Fibroblast of mammary gland (primary cell): ENCODE measurements at regions not wholly inside any gene's neighbourhood (a gene's known extent, or its start where the extent isn't known, plus 50 kb on each side); places are given as distances from the start of the nearest gene placed in this dataset.

ENCODE experiments used
- DNase-seq: peaks from one replicate; pipeline ENCODE4 v3.0.0-alpha.2; 2010; ENCODE audit warnings: low read depth
- H3K4me3 ChIP-seq: 2 replicates; pipeline ENCODE4 v1.5.1; 2011; ENCODE audit warnings: low read depth, mild to moderate bottlenecking, low read length, moderate library complexity; ENCODE audit not compliant: control insufficient read depth
- CTCF ChIP-seq: conservative IDR thresholded peaks from 2 replicates; pipeline ENCODE4 v1.5.1; 2011; ENCODE audit warnings: low read depth, low read length, inconsistent platforms; ENCODE audit not compliant: control insufficient read depth, insufficient read depth

- no peak overlapping the region for H3K4me3 ChIP-seq
- no peak for TF ChIP-seq CTCF
- no peak for DNase-seq
These were observed 60.7 kb downstream of the CEBPB start for GRCh38 chr20:50251383-50251748.

DNA sequence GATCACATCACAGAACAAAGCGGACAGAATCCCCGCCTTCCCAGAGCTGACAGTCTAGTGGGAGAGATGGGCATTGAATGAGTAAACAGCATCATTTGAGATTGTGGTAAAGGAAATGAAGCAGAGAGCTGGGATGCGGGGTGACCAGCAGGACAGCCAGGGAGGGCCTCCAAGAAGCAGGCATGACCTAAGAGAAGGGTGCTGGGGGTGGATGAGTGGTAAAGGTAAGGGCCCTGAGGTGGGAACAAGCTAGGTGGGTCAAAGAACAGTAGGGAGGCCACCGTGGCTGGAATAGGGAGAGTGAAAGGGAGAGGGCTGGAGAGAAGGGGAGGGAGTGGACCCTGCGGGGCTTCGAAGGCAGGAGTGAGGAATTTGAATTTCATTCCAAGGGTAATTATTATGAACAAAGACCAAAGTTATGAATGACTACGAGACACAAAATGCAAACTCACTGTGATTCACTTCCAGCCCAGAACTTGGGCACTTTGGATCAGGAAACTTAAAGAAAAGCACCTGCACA lies 61.4 kb downstream of the CEBPB start:
- DNase-seq: peak; percentile 56

GRCh38 chr20:50252701-50253100 lies 62.1 kb downstream of the CEBPB start:
- DNase-seq: no peak
- TF ChIP-seq CTCF: no peak
- no peak overlapping the region for H3K4me3 ChIP-seq

More for the DNA sequence above, 61.4 kb downstream of the CEBPB start:
- no peak for TF ChIP-seq CTCF
- no peak overlapping the region for H3K4me3 ChIP-seq

GRCh38 chr20:50253101-50253500 lies 62.5 kb downstream of the CEBPB start:
- TF ChIP-seq CTCF: no peak
- DNase-seq: no peak

GRCh38 chr20:50254466-50255079 lies 63.9 kb downstream of the CEBPB start:
- TF ChIP-seq CTCF: no peak
- no peak for DNase-seq
- no peak overlapping the region for H3K4me3 ChIP-seq

More at GRCh38 chr20:50253101-50253500, 62.5 kb downstream of the CEBPB start:
- no peak overlapping the region for H3K4me3 ChIP-seq

DNA sequence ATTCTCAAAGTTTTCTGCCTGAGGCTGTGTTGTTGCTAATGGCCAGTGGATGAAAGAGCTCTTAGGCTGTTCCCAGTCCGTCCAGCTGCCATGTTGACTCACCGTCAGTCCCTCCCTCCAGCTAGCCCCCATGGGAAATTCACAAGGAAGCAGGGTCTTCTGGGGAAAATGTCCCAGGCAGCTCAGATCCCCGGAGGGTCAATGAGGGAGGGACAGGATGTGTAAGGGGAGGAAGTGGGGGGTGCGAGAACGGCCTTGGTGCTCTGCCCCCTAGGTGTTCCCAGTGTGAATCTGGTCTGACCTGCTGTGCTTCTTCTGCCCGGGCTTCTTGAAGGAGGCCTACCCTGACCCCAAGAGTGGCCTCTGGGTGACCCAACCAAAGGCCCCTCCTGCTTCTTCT lies 65.9 kb downstream of the CEBPB start:
- no peak for TF ChIP-seq CTCF
- H3K4me3 ChIP-seq: no peak overlapping the region
- DNase-seq: no peak

DNA sequence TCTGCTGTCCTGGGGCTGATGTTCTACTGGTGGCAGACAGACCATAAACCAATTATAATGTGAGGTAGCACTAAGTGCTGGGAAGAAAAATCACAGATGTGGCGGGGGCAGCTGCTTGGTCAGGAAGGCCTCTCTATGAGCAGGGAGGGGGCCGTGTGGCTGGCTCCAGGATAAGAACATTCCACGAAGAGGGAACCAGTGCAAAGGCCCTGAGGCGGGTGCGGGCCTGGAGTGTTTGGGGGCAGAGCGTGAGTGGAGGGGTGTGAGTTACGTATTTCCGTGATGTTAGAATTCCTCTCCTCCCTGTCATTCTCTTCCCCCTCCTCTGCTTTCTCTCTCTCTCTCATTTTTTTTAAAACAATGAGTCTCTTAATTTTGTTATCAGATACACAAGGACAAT lies 67.2 kb downstream of the CEBPB start:
- DNase-seq: no peak
- no peak overlapping the region for H3K4me3 ChIP-seq
- no peak for TF ChIP-seq CTCF
